ENCODE measurements at regions not wholly inside any gene's neighbourhood (a gene's known extent, or its start where the extent isn't known, plus 50 kb on each side); places are given as distances from the start of the nearest gene placed in this dataset.

DNA sequence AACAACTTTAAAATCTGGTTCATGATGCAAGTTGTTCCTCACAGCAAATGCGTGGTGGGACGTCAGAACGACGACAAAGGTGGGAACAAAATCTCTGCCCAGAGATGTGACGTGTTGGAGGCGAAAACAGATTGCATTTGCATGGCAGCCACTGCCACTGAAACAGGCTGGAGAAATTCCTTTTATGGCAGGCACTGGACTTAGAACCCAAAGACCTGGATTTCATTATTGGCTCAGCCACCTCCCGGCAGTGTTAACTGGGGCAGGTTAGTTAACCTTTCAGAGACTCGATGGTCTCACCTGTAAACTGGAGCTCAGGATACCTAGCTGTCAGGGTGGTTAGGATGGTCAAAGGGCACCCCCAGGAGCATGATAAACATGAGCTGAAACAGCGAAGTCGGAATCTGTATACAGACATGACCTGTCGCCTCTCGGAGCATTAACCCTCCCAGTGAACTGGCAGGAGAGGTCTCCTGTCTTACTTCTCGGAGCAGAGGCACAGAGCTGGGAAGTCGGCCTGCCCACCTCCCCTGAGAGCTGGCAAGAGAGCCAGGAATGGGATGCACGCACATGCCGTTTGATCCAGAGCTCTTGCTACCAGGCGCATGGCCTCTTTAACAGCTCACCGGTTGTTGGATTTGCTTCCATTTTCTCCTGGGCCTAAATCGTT is 59.2 kb upstream of the TARBP1 start (continued):
- TF ChIP-seq, protein P1, sequence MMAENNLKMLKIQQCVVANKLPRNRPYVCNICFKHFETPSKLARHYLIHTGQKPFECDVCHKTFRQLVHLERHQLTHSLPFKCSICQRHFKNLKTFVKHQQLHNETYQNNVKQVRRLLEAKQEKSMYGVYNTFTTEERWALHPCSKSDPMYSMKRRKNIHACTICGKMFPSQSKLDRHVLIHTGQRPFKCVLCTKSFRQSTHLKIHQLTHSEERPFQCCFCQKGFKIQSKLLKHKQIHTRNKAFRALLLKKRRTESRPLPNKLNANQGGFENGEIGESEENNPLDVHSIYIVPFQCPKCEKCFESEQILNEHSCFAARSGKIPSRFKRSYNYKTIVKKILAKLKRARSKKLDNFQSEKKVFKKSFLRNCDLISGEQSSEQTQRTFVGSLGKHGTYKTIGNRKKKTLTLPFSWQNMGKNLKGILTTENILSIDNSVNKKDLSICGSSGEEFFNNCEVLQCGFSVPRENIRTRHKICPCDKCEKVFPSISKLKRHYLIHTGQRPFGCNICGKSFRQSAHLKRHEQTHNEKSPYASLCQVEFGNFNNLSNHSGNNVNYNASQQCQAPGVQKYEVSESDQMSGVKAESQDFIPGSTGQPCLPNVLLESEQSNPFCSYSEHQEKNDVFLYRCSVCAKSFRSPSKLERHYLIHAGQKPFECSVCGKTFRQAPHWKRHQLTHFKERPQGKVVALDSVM (CRISPR knock-in tag; IDR thresholded peaks at IDR 0.05): no peak
- TF ChIP-seq ZNF281 (CRISPR knock-in tag; IDR thresholded peaks at IDR 0.05; ENCODE audit: borderline replicate concordance): no peak
- no peak for TF ChIP-seq MAFK (conservative IDR thresholded peaks at IDR 0.05 in 1 of 2, IDR thresholded peaks at IDR 0.05 in 1 of 2; ENCODE audit: low read length in 2 of 2)
- TF ChIP-seq ZNF354B (CRISPR knock-in tag; IDR thresholded peaks at IDR 0.05): no peak
- TF ChIP-seq, protein P2, sequence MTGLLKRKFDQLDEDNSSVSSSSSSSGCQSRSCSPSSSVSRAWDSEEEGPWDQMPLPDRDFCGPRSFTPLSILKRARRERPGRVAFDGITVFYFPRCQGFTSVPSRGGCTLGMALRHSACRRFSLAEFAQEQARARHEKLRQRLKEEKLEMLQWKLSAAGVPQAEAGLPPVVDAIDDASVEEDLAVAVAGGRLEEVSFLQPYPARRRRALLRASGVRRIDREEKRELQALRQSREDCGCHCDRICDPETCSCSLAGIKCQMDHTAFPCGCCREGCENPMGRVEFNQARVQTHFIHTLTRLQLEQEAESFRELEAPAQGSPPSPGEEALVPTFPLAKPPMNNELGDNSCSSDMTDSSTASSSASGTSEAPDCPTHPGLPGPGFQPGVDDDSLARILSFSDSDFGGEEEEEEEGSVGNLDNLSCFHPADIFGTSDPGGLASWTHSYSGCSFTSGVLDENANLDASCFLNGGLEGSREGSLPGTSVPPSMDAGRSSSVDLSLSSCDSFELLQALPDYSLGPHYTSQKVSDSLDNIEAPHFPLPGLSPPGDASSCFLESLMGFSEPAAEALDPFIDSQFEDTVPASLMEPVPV (CRISPR knock-in tag; IDR thresholded peaks at IDR 0.05): peak; percentile 68; the same call in 1 of the 2 replicates
- no peak for TF ChIP-seq ZNF296 (CRISPR knock-in tag; conservative IDR thresholded peaks at IDR 0.05)
- TF ChIP-seq, protein P3, sequence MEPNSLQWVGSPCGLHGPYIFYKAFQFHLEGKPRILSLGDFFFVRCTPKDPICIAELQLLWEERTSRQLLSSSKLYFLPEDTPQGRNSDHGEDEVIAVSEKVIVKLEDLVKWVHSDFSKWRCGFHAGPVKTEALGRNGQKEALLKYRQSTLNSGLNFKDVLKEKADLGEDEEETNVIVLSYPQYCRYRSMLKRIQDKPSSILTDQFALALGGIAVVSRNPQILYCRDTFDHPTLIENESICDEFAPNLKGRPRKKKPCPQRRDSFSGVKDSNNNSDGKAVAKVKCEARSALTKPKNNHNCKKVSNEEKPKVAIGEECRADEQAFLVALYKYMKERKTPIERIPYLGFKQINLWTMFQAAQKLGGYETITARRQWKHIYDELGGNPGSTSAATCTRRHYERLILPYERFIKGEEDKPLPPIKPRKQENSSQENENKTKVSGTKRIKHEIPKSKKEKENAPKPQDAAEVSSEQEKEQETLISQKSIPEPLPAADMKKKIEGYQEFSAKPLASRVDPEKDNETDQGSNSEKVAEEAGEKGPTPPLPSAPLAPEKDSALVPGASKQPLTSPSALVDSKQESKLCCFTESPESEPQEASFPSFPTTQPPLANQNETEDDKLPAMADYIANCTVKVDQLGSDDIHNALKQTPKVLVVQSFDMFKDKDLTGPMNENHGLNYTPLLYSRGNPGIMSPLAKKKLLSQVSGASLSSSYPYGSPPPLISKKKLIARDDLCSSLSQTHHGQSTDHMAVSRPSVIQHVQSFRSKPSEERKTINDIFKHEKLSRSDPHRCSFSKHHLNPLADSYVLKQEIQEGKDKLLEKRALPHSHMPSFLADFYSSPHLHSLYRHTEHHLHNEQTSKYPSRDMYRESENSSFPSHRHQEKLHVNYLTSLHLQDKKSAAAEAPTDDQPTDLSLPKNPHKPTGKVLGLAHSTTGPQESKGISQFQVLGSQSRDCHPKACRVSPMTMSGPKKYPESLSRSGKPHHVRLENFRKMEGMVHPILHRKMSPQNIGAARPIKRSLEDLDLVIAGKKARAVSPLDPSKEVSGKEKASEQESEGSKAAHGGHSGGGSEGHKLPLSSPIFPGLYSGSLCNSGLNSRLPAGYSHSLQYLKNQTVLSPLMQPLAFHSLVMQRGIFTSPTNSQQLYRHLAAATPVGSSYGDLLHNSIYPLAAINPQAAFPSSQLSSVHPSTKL (CRISPR knock-in tag; IDR thresholded peaks at IDR 0.05): peak; percentile 62
- TF ChIP-seq ZSCAN20 (CRISPR knock-in tag; IDR thresholded peaks at IDR 0.05; ENCODE audit: borderline replicate concordance): no peak
- TF ChIP-seq NCOA1 (CRISPR knock-in tag; IDR thresholded peaks at IDR 0.05): no peak
- TF ChIP-seq ZBTB42 (CRISPR knock-in tag; IDR thresholded peaks at IDR 0.05): no peak
- no peak for TF ChIP-seq ZFP90 (CRISPR knock-in tag; IDR thresholded peaks at IDR 0.05; ENCODE audit: borderline replicate concordance)
- no peak for TF ChIP-seq SNRNP70 (IDR thresholded peaks at IDR 0.05; ENCODE audit: low read depth, low read length)
- no peak for TF ChIP-seq ZNF660 (CRISPR knock-in tag; IDR thresholded peaks at IDR 0.05; ENCODE audit: borderline replicate concordance, low read depth)
- TF ChIP-seq SRF (IDR thresholded peaks at IDR 0.05; ENCODE audit: low read depth, low read length): peak; percentile 99
- no peak for TF ChIP-seq ZNF510 (CRISPR knock-in tag; IDR thresholded peaks at IDR 0.05; ENCODE audit: low read depth)
- no peak for TF ChIP-seq ZNF775 (CRISPR knock-in tag; IDR thresholded peaks at IDR 0.05; ENCODE audit: borderline replicate concordance)
- TF ChIP-seq PBX3 (CRISPR knock-in tag; IDR thresholded peaks at IDR 0.05; ENCODE audit: borderline replicate concordance): no peak
- no peak for TF ChIP-seq KDM1A (CRISPR knock-in tag; IDR thresholded peaks at IDR 0.05)

Measured in HepG2 (cell line).